ENCODE measurements at regions not wholly inside any gene's neighbourhood (a gene's known extent, or its start where the extent isn't known, plus 50 kb on each side); places are given as distances from the start of the nearest gene placed in this dataset.

DNA sequence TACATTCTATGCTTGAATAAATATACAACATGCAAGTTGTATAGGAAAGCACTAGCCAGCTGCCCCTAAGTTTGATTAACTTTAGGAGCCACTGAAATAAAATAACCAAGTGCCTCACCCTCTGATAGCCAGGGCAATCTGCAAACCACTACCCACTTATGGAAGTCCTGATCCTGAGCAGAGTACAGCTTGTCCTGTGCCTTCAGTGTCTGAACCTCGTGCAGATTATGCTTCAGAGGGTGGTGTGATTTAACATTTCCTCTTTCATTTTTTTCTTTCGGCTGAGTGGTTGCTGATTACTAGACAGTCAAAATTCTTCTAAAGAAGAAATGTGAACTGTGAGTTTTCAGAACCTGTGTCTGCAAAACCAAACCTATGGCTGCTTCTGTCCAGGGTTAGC is 327.7 kb downstream of the PIK3R1 start:
- TF ChIP-seq, protein P1, sequence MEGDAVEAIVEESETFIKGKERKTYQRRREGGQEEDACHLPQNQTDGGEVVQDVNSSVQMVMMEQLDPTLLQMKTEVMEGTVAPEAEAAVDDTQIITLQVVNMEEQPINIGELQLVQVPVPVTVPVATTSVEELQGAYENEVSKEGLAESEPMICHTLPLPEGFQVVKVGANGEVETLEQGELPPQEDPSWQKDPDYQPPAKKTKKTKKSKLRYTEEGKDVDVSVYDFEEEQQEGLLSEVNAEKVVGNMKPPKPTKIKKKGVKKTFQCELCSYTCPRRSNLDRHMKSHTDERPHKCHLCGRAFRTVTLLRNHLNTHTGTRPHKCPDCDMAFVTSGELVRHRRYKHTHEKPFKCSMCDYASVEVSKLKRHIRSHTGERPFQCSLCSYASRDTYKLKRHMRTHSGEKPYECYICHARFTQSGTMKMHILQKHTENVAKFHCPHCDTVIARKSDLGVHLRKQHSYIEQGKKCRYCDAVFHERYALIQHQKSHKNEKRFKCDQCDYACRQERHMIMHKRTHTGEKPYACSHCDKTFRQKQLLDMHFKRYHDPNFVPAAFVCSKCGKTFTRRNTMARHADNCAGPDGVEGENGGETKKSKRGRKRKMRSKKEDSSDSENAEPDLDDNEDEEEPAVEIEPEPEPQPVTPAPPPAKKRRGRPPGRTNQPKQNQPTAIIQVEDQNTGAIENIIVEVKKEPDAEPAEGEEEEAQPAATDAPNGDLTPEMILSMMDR (IDR thresholded peaks at IDR 0.05; ENCODE audit: low read depth, low read length): no peak
- no peak for DNase-seq
- Histone ChIP-seq H3K4me3 (ENCODE audit: low read depth, low read length) (no peak overlapping the region), H3K9me3 (ENCODE audit: severe bottlenecking) (no peaks in the 10 kb centered on the region), H3K27me3 (ENCODE audit: insufficient read depth, low read depth, severe bottlenecking) (no peaks in the 10 kb centered on the region), H3K27ac (no peak overlapping the region), H3K36me3 (no peaks in the 10 kb centered on the region)

DNA sequence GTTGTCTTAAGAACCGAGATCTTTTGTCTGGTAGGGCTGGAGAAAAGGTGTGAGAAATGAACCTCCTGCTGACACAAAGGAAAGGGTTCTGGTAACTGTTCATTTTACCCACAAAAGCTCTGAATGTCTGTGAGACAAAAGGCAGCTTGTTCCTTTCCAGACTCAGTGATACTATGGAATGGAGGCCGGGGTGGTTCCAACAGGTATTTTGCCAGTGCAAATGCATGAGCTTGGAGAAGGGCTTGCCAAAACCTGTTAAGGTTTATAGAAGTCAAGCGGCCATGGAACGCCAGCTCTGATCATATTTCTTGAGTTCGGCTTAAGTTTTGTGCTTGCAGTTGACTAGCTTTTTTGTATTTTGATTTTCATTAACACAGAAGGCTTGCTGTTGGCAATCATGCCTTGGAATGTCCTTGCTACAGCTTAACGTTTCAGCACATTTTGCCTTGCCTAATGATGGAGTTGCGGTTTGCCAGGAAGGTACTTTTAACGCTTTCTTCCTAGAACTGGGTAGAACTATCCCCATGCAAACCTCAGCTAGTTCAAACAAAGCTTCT is 328.6 kb downstream of the PIK3R1 start:
- H3K36me3 ChIP-seq: no peaks in the 10 kb centered on the region
- H3K9me3 ChIP-seq (ENCODE audit: severe bottlenecking): no peaks in the 10 kb centered on the region
- no peak overlapping the region for H3K4me3 ChIP-seq (ENCODE audit: low read depth, low read length)
- no peak for DNase-seq
- TF ChIP-seq, protein P1 (IDR thresholded peaks at IDR 0.05; ENCODE audit: low read depth, low read length): no peak
- H3K27ac ChIP-seq: no peak overlapping the region
- H3K27me3 ChIP-seq (ENCODE audit: insufficient read depth, low read depth, severe bottlenecking): no peaks in the 10 kb centered on the region

DNA sequence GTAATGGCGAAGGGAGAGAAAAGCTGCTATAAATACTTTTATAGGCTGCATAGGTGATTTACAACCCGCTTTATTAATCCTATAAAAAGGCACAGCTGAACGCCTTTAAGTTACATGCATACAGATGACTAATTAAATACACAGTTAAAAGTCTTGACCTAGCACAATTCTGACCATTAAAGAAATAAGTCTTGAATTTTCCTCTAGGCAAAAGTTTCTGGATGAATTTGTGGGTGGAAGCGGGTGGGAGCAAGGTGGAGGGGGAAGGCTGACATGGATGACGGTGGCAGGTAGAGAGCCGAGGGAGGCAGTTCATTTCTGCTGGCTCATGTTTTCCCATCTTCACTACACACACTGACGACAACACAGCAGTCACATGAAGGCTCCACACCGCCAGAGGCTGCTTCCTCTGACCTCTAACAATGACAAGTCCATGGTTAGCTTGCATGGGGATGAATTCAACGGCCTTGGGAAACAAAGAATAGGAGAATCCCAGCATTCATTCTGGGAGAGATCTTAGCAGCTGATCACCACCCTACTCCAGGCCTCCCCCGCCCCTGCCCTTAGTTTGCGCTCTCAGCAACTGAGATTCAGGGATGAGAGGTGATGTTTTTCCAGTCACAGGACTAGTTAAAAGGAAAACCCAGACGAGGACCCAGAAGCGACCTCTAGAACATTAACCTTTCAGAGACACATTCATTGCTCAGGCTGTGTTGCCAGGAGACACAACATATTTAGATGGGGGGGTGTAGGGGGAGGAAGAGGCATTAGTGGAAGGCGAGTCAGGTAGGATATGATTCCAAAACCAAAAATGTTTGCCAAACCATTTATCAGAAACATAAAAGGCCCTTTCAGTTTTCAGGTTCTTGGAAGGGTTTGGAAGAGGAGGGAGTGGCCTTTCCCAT is 329.3 kb downstream of the PIK3R1 start:
- no peaks in the 10 kb centered on the region for H3K9me3 ChIP-seq (ENCODE audit: severe bottlenecking)

DNA sequence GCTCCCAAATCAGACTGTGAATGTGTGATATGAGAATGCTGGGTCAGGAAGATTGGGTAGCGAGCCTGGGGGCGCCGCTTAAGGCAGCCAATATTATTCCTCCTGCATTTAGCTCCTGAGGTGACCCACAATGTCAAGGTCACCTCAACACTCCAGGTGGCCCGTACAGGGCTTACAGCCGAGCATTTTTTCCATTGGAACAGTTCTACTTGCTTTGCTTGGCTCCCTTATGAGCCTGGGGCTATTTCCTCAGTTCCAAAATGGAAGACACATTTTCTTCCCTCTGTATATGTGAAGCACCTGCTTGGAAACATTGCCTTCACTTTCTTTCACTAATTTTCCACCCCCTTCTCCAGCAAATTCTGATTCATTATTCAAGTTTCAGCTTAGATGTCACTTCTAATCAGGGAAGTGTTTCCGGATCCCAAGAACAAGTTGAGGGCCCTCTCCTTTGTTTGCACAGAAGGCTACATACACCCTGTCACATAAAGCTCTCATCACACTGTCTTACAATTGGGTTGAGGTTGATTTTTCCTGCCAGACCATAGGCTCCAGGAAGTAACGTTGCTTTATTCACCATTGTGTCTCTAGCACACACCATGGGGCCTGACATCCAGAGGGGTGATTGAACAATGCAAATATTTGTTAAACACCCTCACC is 330.2 kb downstream of the PIK3R1 start:
- H3K27me3 ChIP-seq (ENCODE audit: insufficient read depth, low read depth, severe bottlenecking): no peaks in the 10 kb centered on the region
- no peak for DNase-seq
- H3K27ac ChIP-seq: no peak overlapping the region
- no peaks in the 10 kb centered on the region for H3K9me3 ChIP-seq (ENCODE audit: severe bottlenecking)
- H3K4me3 ChIP-seq (ENCODE audit: low read depth, low read length): no peak overlapping the region
- TF ChIP-seq, protein P1 (IDR thresholded peaks at IDR 0.05; ENCODE audit: low read depth, low read length): no peak
- H3K36me3 ChIP-seq: no peaks in the 10 kb centered on the region

More for the DNA sequence above, 329.3 kb downstream of the PIK3R1 start:
- H3K4me3 ChIP-seq (ENCODE audit: low read depth, low read length): no peak overlapping the region
- H3K36me3 ChIP-seq: no peaks in the 10 kb centered on the region
- H3K27me3 ChIP-seq (ENCODE audit: insufficient read depth, low read depth, severe bottlenecking): no peaks in the 10 kb centered on the region
- TF ChIP-seq, protein P1 (IDR thresholded peaks at IDR 0.05; ENCODE audit: low read depth, low read length): no peak
- DNase-seq: no peak
- H3K27ac ChIP-seq: no peak overlapping the region

DNA sequence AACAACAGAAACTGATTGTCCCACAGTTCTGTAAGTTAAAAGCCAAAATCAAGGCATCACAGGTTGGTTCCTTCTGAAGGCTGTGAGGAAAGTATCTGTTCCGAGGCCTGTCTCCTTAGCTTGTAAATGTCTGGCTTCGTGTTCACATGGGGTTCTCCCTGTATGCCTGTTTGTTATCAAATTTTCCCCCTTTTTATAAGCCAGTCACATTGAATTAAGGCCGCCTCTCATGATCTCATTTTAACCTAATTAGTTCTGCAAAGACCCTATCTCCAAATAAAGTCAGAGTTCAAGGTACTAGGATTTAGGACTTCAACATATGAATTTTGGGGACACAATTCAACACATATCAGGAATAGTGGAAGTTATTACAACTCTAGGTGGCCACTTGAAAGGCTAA is 331.5 kb downstream of the PIK3R1 start:
- no peak for DNase-seq
- no peaks in the 10 kb centered on the region for H3K9me3 ChIP-seq (ENCODE audit: severe bottlenecking)
- TF ChIP-seq, protein P1 (IDR thresholded peaks at IDR 0.05; ENCODE audit: low read depth, low read length): no peak
- no peaks in the 10 kb centered on the region for H3K27me3 ChIP-seq (ENCODE audit: insufficient read depth, low read depth, severe bottlenecking)
- H3K27ac ChIP-seq: no peak overlapping the region
- H3K36me3 ChIP-seq: no peaks in the 10 kb centered on the region
- no peak overlapping the region for H3K4me3 ChIP-seq (ENCODE audit: low read depth, low read length)
